ENCODE measurements at regions not wholly inside any gene's neighbourhood (a gene's known extent, or its start where the extent isn't known, plus 50 kb on each side); places are given as distances from the start of the nearest gene placed in this dataset.

DNA sequence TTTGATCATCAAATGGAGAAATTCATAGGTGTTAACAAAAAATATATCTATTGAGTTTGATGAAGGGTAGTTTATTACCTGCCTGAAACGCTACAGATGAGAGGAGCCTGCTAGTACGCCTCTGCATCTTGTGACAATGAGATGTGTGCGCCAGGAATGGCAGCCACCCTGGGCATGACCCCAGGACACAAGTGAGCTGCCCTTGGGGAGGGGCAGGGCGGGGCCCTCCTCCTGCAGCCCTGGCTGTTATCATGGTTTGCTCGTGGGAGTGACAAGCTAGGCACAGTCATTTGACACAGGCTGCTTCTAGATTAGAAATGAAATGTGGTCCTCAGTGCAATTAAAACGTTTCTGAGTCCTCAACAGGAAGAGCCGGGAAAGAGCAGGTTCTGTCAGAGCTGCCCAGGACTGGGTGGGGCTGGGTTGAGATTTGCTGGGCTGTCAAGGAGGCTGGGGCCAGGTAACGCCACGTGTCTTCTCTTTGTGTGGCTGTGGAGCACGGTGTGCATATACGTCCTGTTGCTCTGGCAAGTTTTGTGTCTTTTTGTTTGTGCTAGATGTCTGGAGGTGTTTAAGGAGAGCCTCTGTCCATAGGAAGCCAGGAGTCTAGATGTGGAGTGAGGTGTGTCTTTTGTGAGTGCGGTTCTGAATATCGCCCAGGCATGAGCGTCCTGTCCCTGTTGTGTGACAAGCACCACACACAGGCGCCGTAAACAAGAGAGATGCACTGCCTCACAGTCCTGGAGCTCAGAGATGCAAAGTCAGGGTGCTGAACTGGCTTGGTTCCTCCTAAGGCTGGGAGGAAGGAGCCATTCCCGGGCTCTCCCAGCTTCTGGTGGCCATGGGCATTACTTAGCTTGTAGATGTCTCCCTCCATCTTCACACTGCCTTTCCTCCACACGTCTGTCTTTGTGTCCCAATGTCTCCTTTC, 129.0 kb upstream of the IRX4 start:
- TF ChIP-seq CTCF (conservative IDR thresholded peaks at IDR 0.05; ENCODE audit: low read depth, low read length) (no peak), EZH2phosphoT487 (IDR thresholded peaks at IDR 0.05; ENCODE audit: borderline replicate concordance, low read length) (no peak)
